HG03135 (cell line): ENCODE measurements at regions not wholly inside any gene's neighbourhood (a gene's known extent, or its start where the extent isn't known, plus 50 kb on each side); places are given as distances from the start of the nearest gene placed in this dataset.

Experiments used
- ATAC-seq: cut with Tn5 transposase; IDR thresholded peaks from one replicate; pipeline ENCODE4 v1.9.1; 2021; ENCODE audit warnings: mild to moderate bottlenecking, moderate library complexity; ENCODE audit not compliant: unreplicated experiment

DNA sequence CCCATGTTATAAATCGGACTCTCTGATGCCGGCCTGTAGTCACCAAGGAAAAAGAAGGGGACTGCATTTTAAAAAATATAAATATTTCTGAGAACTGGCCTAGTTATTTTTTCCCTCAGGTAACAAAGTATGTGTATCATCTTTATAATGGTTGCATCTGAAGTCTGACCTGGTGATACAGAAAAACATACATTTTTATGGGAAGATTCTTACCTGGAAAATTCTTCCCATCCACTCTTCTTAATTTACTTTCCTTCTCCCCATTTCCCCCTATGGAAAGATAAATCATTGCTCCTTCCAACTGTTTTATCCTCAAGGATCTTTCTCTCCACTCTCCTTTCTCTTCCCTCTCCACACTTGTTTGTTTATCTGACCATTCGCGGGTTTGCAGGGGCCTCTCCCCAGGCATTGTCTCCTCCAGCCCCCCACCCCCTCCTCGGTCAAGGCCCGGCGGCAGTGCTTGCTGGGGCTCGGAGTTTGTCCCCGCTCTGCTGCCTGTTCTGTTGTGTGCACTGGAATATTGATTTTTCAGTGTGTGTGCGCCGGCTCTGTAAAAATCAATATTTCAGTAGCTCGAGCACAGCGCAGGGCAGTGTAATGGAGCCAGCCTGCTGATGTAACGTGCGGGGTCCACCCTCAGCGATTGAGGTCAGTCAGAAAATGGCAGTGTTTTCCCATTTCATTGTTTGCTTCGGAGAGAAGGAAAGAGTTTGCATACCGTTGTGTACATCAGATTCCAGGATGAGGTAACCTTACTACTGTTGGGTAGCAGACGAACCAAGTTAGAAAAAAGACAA lies 199.5 kb upstream of the NFE2L3 start:
- no peak for ATAC-seq

DNA sequence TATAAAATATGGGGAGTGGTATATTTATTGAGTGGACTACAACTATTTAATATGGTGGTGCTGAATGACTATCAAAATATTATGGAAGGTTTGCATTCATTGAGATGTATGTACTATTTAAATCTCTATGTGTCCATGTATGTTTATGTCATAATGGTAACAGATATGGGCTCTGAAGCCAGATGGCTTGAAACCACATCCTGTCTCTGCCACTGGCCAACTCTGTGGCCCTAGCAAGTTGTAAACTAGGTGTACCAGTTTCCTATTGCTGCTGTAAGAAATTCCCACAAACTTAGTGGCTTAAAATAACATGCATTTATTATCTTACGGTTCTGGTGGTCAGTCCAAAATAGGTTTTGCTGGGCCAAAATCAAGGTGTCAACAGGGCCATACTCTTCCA lies 198.1 kb upstream of the NFE2L3 start:
- ATAC-seq, result no peak

DNA sequence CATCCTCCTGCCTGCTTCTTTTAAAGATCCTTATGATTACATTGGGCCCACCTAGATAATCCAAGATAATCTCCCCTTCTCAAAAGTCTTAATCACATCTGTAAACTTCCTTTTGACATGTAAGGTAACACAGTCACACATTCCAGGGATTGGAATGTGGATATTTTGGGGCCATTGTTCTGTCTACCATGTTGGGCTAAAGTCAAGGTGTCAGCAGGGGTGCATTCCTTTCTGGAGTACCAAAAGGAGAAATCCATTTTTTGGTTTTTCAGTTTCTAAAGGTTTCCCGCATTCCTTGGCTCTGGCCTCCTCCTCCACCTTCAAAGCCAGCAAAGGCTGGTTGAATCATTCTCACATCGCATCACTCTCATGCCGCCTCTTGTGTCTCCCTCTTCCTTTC lies 197.6 kb upstream of the NFE2L3 start:
- ATAC-seq, result no peak

DNA sequence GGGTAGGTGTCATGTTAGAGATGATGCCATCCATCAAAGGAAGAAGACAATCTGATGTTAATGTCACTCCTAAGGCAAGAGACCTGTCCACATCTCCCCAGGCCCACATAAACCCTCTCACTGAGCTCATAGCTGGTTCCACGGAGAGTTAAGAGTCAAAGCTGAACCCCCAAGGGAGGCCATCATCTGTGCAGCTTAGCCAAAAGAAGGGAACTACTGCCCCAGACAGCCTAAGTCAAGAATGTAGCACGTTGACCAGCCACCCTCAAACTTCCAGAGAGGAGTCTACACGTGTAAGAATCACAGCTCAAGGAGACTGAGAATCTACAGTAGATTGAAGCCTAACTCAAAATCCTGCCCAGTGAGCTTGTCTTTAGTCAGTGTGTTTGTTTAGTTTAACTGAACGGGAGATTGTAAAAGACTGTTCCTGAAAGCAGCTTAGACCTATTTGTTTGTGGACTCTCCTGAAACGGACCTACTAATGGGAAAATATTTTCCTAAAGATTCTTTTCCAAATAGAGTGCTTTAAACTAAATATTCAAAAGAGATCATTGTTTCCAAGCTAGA lies 192.7 kb upstream of the NFE2L3 start:
- ATAC-seq, result no peak

DNA sequence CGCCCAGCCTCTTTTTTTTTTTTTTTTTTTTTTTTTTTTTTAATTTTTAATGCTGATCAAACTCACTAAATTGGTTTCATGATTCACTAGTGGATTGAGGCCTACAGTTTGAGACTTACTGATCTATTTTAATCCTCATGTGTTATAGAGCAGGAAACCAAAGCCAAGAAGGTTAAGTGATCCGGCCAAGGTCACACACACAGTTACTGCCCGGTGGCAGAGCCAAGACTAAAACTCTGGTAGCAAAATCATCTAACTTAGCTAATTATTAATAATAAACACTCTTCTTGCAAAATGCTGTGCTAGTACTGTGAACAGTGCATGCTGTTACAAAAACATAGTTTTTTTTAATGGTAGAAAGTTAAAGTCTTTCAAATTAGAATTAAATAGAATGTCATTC lies 188.3 kb upstream of the NFE2L3 start:
- ATAC-seq, result no peak

DNA sequence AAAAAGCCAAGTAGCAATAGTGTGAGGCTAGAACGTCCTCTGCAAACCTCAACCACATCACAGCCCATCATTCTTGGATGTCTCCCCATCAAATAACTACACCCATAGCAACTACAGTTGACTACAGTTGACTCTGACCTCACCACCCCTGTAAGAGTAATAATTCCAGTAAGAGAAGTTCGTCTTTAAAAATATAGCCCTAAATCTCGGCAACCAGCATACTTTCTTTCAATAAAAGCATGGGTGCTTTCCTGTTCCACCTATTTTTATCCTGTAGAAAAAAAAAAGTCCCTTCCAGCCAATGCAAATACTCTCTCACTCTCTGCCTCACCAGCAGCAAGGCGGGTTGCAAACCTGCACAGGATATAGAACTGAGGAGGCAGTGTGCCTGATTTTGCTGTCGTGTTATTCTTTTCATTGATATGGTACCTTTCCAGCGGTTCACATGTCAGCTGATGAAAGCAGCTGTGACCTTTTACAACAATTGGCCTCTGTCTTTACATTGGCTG lies 187.5 kb upstream of the NFE2L3 start:
- peak; percentile 37 for ATAC-seq

DNA sequence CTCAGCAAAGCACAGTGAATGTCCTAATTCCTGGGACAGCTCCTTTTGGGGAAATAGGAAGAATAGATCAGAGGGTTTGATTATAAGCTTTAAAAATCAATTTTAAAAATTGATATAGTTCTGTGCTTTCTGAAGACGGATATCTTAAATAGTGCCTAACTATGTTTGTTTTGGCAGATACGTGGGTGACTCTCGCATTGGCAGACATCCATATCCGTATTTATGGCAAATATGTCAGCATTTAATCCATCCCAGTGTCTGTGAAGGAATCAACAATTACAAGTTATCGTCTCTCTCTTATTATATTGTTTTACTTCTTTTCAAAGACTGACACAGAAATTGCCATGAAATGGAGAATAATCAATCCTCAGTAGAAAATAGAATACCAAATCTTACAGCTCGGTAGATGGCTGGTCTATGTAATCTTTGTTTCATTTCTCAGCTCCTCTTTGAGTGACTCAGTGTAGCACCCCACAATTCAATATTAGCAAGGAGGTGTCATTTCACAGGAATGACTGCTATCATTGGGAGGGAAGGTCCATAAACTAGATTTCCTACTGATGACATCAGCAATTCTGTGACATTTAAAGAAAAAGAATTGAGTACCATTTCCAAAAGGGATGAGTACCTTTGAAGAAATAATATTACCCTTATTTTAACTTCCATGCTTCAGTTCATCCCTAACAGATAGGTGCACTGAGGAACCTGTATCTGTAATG lies 186.4 kb upstream of the NFE2L3 start:
- ATAC-seq, result no peak

DNA sequence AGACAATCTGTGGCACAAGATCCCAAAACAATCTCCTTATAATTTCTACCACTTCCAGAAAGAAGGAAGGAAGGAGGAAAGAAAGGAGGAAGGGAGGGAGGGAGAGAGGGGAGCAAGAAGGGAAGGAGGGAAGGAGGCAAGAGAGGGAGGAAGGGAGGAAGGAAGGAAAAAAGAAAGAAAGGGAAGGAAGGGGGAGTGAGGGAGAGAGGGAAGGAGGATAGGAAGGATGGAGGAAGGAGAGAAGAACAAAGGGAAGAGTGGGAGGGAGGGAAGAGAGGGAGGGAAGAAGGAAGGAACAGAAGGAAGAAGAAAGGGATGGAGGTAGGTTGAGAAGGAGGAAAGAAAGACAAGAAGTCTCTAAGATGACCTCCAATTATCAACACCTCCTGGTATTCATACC lies 185.5 kb upstream of the NFE2L3 start:
- no peak for ATAC-seq

DNA sequence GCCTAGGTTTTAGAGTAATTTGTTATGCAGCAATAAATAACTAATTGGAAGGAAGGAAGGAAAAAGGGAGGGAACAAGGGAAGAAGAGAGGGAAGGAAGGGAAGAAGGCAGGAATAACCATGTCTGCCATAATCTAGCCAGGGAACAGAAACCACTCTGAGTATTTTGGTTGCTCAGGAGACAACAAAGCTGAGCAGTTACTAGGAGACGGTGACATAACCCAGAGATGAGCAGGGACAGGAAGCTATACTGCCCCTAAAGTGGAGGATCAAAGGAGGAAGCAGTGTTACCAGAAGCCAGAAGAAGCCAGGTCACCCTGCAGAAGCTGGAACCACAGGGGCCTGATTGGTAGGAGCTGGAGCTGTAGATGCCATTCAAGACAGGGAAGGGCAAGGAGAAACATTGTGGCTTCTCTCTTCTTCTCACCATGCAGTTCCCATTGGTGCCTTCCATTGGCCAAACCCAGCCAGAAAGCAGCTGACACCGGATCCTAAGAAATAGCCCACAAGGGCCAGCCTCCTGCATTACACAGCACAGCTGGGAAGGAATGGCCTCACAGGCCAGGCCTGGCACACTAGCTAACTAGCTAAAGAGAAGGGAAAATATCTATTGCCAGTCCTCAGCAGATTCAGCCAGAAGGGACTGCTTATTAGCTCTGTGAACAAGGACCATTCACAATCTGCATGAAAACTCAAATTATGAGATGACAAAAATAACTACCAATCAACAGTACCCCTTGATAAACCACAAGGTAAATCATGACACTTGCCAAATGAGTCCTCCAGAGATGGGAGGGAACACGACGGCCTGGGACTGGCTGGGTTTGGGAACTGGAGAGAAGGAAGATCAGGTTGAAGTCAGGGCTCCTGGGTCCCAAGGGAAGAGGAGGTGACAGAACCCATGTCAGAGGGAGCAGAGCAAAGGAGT lies 184.5 kb upstream of the NFE2L3 start:
- ATAC-seq, result peak; percentile 38

DNA sequence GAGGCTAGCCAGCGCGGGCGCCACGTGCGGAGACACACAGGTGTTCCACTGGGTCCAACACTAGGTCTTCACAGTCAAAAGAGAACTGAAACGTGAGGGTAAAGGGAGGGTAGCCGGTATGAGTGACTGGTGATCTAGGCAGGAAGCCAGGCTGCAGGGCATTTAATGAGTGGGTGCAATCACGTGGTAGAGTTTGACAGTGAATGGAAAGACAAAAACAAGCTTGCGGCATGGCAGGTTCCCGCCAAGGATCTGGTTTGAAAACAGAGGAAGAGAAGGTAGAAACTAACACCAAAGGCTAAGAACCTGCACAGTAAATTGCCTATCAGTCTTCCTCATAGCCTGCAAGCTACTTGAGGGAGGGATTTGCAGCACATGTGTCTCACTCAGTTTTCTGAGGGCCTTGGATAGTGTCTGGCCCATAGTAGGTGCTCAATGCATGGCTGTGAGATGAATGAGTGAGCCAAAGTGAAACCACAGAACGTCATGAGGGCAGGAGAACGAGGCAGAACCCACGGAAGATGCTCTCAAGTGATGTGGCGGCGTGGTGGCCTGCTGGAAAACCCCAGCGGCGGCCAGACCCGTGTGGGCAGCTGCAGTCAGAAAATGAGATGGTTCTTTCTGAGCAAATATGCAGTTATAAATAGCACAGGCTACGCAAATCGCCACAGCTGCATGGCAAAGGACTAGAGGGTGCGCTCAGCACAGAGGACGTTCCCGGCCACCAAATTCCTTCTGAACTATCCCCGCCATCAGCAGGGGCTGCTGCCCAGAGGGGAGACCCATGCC lies 183.6 kb upstream of the NFE2L3 start:
- ATAC-seq, result peak; percentile 59

DNA sequence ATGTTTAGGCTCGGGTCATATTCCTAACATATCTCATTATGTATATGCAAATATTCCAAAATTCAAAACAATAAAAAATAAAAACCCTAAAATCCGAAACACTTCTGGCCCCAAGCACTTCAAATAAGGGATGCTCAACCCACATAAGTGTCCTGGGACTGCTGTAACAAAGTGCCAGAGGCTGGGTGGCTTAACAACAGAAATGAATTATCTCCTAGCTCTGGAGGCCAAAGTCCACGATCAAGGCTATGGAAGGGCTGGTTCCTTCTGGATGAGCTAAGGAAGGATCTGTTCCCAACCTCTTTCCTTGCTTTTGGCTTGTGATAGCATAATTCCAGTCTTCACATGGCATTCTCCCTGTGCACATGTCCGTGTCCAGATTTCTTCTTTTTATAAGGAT lies 181.6 kb upstream of the NFE2L3 start:
- ATAC-seq, result no peak

DNA sequence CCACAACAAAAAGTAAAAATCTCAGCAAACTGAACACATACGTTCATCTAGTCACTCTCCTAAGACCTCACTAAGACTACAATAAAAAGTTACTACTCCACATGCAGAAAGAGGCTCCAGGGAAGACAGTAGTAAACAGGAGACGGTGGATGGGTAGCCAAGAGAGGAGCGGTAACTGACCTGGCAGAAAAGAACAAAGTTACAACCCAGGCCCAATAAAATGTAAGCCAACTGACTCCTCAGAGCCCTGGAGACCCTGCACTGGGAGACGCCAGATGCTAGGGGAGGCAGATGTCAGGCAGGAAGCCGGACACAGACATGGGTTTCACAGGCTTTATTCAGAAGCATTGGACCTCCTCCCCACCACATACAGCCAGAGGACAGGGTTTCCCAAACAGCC lies 181.1 kb upstream of the NFE2L3 start:
- ATAC-seq, result no peak

DNA sequence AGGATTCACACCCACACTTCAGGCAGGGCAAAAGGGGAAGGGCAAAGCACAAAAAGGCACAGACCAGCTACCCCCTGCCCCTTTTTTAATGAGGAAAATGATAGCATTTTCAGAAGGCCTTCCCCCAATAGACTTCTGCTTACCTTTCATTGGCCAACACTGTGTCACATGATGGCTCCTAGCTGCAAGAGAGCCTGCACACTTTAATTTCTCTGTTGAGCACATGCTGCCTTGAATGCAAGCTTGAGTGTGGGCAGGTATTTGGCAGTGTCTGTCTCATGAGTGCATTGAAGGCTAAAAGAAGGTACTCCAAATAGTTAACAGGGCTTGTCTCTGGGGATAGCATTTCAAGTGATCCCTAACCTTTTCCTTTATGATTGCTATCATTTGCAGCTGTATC lies 175.4 kb upstream of the NFE2L3 start:
- ATAC-seq, result no peak

DNA sequence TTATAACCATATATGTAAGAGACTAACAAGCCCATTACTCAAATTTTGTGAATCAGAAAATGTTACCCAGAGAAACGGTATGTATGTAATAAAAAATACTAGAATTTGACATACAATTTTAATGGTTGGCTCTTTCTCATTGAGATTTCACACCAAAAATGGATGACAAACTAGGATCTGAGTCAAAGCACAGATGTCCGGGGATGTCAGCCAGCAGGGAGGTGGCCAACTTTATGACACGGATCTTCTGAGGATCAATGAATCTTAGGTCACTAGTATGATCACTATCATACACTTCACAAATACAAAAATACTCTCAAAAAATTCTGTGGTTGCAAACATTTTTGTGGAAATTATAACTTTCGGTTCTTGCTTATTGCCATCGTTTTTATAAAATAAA lies 173.5 kb upstream of the NFE2L3 start:
- no peak for ATAC-seq

DNA sequence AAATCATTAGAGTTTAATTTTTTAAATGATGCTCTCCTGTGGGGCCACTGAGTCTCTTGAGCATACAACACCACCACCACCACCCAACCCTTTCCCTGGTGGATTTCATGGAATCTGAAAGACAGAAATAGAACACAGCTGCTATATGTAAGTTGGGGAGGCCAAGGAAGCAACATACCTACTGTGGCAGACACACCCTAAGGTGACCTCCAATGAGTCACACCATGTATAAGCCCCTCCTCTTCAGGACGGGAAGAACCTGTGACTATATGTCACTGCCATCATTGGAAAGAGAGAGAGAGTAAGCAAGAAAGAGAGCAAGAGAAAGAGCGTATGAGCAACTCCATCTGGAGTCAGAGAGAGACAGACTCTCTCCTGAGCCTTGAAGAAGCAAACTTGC lies 172.4 kb upstream of the NFE2L3 start:
- no peak for ATAC-seq

DNA sequence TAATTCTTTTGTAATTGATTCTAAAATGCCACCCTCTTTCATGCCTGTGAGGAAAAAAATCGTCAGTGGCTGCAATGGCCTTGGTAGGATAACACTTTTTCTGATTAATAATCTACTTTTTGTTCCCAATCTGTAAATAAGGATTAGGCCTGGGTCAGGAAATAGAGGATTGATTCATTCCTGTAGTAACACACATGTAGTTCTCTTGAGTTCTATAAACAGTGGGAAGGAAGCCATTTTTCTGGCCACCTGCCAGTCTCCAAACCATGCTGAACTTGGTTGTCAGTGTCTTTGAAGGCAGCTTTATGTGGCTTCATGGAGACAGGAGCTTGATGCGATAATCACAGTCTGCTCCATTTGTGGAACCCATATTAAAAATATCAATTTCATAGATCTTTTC lies 169.3 kb upstream of the NFE2L3 start:
- ATAC-seq, result no peak

DNA sequence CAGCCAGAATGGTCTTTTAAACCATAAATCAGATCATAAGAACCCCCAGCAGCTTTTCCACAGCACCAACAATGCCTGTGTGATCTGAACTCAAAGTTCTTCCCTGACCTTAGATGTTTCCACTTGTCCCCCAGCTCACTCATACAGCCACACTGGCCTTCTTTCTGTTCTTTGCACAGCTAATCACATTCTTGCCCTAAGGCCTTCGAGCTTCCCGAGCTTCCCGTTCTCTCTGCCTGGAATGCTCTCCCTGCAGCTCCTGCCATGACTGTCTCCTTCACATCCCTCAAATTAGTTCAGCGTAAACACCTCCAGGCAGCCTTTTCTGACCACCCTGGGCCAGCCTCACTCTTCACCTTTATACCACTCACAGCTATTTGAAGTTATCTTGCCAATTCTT lies 166.8 kb upstream of the NFE2L3 start:
- ATAC-seq, result no peak

DNA sequence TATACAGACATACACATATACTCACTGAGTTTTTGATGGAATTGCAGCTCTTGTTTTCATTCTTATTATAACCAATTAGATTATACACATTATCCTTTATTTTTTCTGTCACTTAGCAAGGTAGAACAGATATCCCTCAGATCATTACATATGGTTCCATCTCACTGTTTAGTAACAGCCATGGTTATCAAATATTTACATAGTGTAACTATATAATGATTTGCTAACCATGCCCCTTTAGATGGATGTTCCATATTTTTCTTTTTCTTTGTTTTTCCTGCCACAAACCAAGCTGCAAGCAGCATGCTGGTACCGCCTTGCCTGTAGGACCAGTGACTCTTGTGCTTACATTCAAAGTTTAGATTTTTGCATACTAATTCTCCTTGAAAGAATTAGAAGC lies 163.4 kb upstream of the NFE2L3 start:
- no peak for ATAC-seq

DNA sequence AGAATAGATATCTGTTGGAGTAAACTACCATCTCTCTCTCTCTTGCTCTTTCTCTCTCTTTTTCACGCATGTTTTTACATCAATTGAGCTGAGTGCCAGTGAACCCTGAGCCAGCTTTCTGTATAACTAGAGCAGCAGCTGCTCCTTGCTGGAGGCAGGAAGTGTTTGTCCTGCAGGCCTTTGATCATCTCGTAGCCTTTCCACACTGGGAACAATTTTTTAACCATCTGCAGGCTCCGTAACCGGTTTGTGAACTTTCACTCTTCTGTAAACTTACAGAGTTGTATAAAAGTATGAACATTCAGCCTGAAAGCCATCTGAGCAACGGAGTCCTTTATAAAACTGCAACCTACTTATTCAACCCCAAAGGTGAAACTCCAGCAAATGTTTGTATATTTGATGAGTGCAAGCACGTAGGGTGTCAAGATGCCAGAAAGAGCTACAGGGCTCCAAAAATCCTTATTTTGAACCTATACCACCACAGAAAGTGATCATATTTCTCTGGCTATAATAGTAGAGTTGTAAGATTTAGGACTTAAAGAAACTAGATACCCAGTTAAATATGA lies 162.8 kb upstream of the NFE2L3 start:
- ATAC-seq, result no peak

DNA sequence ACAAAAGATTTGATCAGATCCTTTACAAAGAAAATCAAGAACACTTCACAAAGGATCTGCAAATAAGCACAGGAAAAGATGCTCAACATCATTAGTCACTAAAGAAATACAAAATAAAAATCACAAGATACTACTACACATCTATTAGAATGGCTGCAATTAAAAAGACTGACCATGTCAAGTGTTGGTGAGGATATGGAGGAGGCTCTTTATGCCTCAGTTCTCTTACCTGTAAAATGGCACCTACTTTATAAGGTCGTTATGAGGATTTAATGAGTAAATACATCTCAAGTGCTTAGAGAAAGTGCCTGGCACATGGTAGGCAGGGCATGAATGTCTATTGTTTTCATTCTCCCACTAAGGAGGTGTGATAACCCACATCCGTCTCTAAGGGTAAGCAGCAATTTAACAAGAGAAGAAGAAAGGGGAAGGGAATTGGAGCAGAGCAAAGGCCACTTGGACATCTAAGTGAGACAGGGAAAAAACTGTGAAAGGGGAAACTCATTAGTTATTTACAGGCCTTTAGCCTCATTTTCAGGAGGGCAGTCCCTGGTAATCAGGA lies 157.5 kb upstream of the NFE2L3 start:
- no peak for ATAC-seq
